Calu3 (cell line): ENCODE measurements at regions not wholly inside any gene's neighbourhood (a gene's known extent, or its start where the extent isn't known, plus 50 kb on each side); places are given as distances from the start of the nearest gene placed in this dataset.

Experiments
- BruUV-seq: library from RNA; stranded (reverse); fragments of 400-500 nt; replicated peaks from 2 replicates; lab custom pipeline; 2021; lab: Mats Ljungman, UMichigan
- CTCF ChIA-PET: fragments of 300-600 bp; sonication (Branson Sonifier 250); formaldehyde crosslinking; loops from one replicate; lab custom pipeline; 2022; ENCODE audit warnings: antibody characterized with exemption; lab: Charles Lee
- DNase-seq: peaks from one replicate; pipeline ENCODE4 v3.0.0; 2022
- H3K27ac Mint-ChIP-seq: one replicate; pipeline ENCODE4 v1.8.0; 2022; ENCODE audit warnings: mixed read lengths; ENCODE audit not compliant: unreplicated experiment
- H3K27me3 Mint-ChIP-seq: one replicate; pipeline ENCODE4 v1.8.0; 2022; ENCODE audit warnings: mixed read lengths; ENCODE audit not compliant: unreplicated experiment
- H3K36me3 Mint-ChIP-seq: one replicate; pipeline ENCODE4 v1.8.0; 2022; ENCODE audit warnings: mild to moderate bottlenecking, moderate library complexity, mixed read lengths; ENCODE audit not compliant: insufficient read depth, unreplicated experiment
- H3K4me1 Mint-ChIP-seq: one replicate; pipeline ENCODE4 v1.8.0; 2022; ENCODE audit warnings: mild to moderate bottlenecking, low read depth, mixed read lengths; ENCODE audit not compliant: unreplicated experiment
- H3K4me3 Mint-ChIP-seq: one replicate; pipeline ENCODE4 v1.8.0; 2022; ENCODE audit warnings: mild to moderate bottlenecking, low read depth, moderate library complexity, mixed read lengths; ENCODE audit not compliant: unreplicated experiment
- H3K9me3 Mint-ChIP-seq: one replicate; pipeline ENCODE4 v1.8.0; 2022; ENCODE audit warnings: low read depth, mixed read lengths; ENCODE audit not compliant: unreplicated experiment
- CTCF ChIP-seq: fragments of 200-600 bp; IDR thresholded peaks from one replicate; pipeline ENCODE4 v1.8.0; 2022; ENCODE audit warnings: antibody characterized with exemption; ENCODE audit not compliant: unreplicated experiment
- intact Hi-C: fragments of 100-400 bp; cut with micrococcal nuclease; formaldehyde crosslinking; loops from one replicate; pipeline ENCODE4 v1.10.0; 2022; ENCODE audit not compliant: unreplicated experiment

GRCh38 chr3:31029706-31030105, 135.2 kb upstream of the GADL1 start:
- CTCF ChIA-PET = no interaction called here
- no peaks in the 10 kb centered on the region for H3K9me3 Mint-ChIP-seq
- H3K4me3 Mint-ChIP-seq = no peak overlapping the region
- no peak for TF ChIP-seq CTCF
- H3K27me3 Mint-ChIP-seq = peaks cover 11% of the 10 kb centered on the region
- no peaks in the 10 kb centered on the region for H3K36me3 Mint-ChIP-seq
- no peaks in the 10 kb centered on the region for H3K4me1 Mint-ChIP-seq
- H3K27ac Mint-ChIP-seq = no peak overlapping the region
- BruUV-seq = no TSS peak
- intact Hi-C loops = no loop called here
- DNase-seq = no peak

GRCh38 chr3:31035681-31036080, 141.2 kb upstream of the GADL1 start:
- no peaks in the 10 kb centered on the region for H3K9me3 Mint-ChIP-seq
- intact Hi-C loops = no loop called here
- BruUV-seq = no TSS peak
- no peaks in the 10 kb centered on the region for H3K36me3 Mint-ChIP-seq
- no peaks in the 10 kb centered on the region for H3K4me1 Mint-ChIP-seq
- peaks cover 23% of the 10 kb centered on the region for H3K27me3 Mint-ChIP-seq
- no peak overlapping the region for H3K4me3 Mint-ChIP-seq
- DNase-seq = no peak
- CTCF ChIA-PET = no interaction called here
- no peak for TF ChIP-seq CTCF
- H3K27ac Mint-ChIP-seq = no peak overlapping the region

- no peak for DNase-seq
- peaks cover 4% of the 10 kb centered on the region for H3K9me3 Mint-ChIP-seq
- intact Hi-C loops = no loop called here
- H3K4me3 Mint-ChIP-seq = no peak overlapping the region
- no peak for TF ChIP-seq CTCF
- H3K36me3 Mint-ChIP-seq = no peaks in the 10 kb centered on the region
- H3K27me3 Mint-ChIP-seq = peaks cover 23% of the 10 kb centered on the region
- H3K27ac Mint-ChIP-seq = no peak overlapping the region
- CTCF ChIA-PET = no interaction called here
- H3K4me1 Mint-ChIP-seq = peaks cover 18% of the 10 kb centered on the region
- BruUV-seq = no TSS peak
These were observed 143.8 kb upstream of the GADL1 start for GRCh38 chr3:31038086-31038739.

- H3K27ac Mint-ChIP-seq = no peak overlapping the region
- no peak for TF ChIP-seq CTCF
- intact Hi-C loops = no loop called here
- BruUV-seq = no TSS peak
- H3K27me3 Mint-ChIP-seq = peaks cover 17% of the 10 kb centered on the region
- CTCF ChIA-PET = interaction anchor here (0.6 kb wide), 1 partner anchor 93 kb away, joined by 7 read pairs; no protein-coding TSS in a partner anchor
- H3K4me3 Mint-ChIP-seq = no peak overlapping the region
- H3K36me3 Mint-ChIP-seq = no peaks in the 10 kb centered on the region
- peaks cover 4% of the 10 kb centered on the region for H3K9me3 Mint-ChIP-seq
- no peak for DNase-seq
- peaks cover 18% of the 10 kb centered on the region for H3K4me1 Mint-ChIP-seq
These were observed 144.7 kb upstream of the GADL1 start for GRCh38 chr3:31039145-31039544.
